OCI-LY7 (cell line): ENCODE measurements at regions not wholly inside any gene's neighbourhood (a gene's known extent, or its start where the extent isn't known, plus 50 kb on each side); places are given as distances from the start of the nearest gene placed in this dataset.

ENCODE experiments used
- BruUV-seq: library from RNA; stranded (reverse); fragments of 400-500 nt; replicated peaks from 2 replicates; lab custom pipeline; 2021; lab: Mats Ljungman, UMichigan
- CTCF ChIA-PET: fragments of 300-600 bp; sonication (Branson Sonifier 250); formaldehyde crosslinking; loops from one replicate; lab custom pipeline; 2022; ENCODE audit warnings: antibody characterized with exemption; ENCODE audit not compliant: unreplicated experiment; lab: Charles Lee
- POLR2A ChIA-PET: fragments of 300-600 bp; sonication (Branson Sonifier 250); formaldehyde crosslinking; loops from one replicate; lab custom pipeline; 2022; ENCODE audit warnings: antibody characterized with exemption; lab: Charles Lee
- DNase-seq: peaks from one replicate; pipeline ENCODE4 v3.0.0-alpha.2; 2015; ENCODE audit warnings: low spot score
- H2AFZ ChIP-seq: fragments of 200-600 bp; sonication (generic), shearing (Covaris generic); 2 replicates; pipeline ENCODE4 v1.6.1; 2014; ENCODE audit warnings: mild to moderate bottlenecking, antibody characterized with exemption, low read length, moderate library complexity
- H3K27ac ChIP-seq: fragments of 200-600 bp; sonication (generic); 2 replicates; pipeline ENCODE4 v1.5.1; 2014; ENCODE audit warnings: mixed run types, low read depth, mild to moderate bottlenecking, moderate library complexity, low read length, inconsistent platforms; ENCODE audit not compliant: poor library complexity, severe bottlenecking
- H3K36me3 ChIP-seq: fragments of 200-600 bp; sonication (generic); 2 replicates; pipeline ENCODE4 v1.6.1; 2014; ENCODE audit warnings: mild to moderate bottlenecking, antibody characterized with exemption, low read length, moderate library complexity, mixed read lengths; ENCODE audit not compliant: insufficient read depth
- H3K4me1 ChIP-seq: fragments of 200-600 bp; sonication (generic); 2 replicates; pipeline ENCODE4 v1.5.1; 2014; ENCODE audit warnings: mild to moderate bottlenecking, low read length; ENCODE audit not compliant: insufficient read depth, poor library complexity, severe bottlenecking
- H3K4me2 ChIP-seq: fragments of 200-600 bp; sonication (generic); 2 replicates; pipeline ENCODE4 v1.6.1; 2014; ENCODE audit warnings: mild to moderate bottlenecking, low read length
- H3K4me3 ChIP-seq: fragments of 200-600 bp; sonication (generic); 2 replicates; pipeline ENCODE4 v1.5.1; 2014; ENCODE audit warnings: mild to moderate bottlenecking, low read depth, low read length; ENCODE audit not compliant: poor library complexity, severe bottlenecking
- H3K79me2 ChIP-seq: fragments of 200-600 bp; sonication (generic); 2 replicates; pipeline ENCODE4 v1.6.1; 2016; ENCODE audit warnings: low read depth, mild to moderate bottlenecking, low read length, moderate library complexity, mixed read lengths; ENCODE audit not compliant: insufficient read depth
- H3K9me2 ChIP-seq: fragments of 200-600 bp; sonication (generic); 2 replicates; pipeline ENCODE4 v1.6.1; 2016; ENCODE audit warnings: mild to moderate bottlenecking, low read length, mixed read lengths; ENCODE audit not compliant: insufficient read depth
- H3K9me3 ChIP-seq: fragments of 200-600 bp; sonication (generic); 2 replicates; pipeline ENCODE4 v1.6.1; 2014; ENCODE audit warnings: mild to moderate bottlenecking, mixed run types, low read length, mixed read lengths
- H4K20me1 ChIP-seq: fragments of 200-600 bp; sonication (generic); 2 replicates; pipeline ENCODE4 v1.6.1; 2014; ENCODE audit warnings: mild to moderate bottlenecking, antibody characterized with exemption, low read length, moderate library complexity, mixed read lengths; ENCODE audit not compliant: insufficient read depth
- EZH2phosphoT487 ChIP-seq: fragments of 200-600 bp; sonication (generic); IDR thresholded peaks from 2 replicates; pipeline ENCODE4 v1.6.1; 2018; ENCODE audit warnings: low read depth, borderline replicate concordance, mild to moderate bottlenecking, mixed run types, antibody characterized with exemption, low read length, moderate library complexity, mixed read lengths
- intact Hi-C: fragments of 100-400 bp; cut with micrococcal nuclease; formaldehyde crosslinking; loops from one replicate; pipeline ENCODE4 v1.10.0; 2022; ENCODE audit not compliant: unreplicated experiment
- TF ChIP-seq, protein P1 (sequence below): fragments of 200-600 bp; sonication (generic); conservative IDR thresholded peaks from 2 replicates; pipeline ENCODE4 v1.5.1; 2014; ENCODE audit warnings: mild to moderate bottlenecking, antibody characterized with exemption, low read length, moderate library complexity, mixed read lengths

DNA sequence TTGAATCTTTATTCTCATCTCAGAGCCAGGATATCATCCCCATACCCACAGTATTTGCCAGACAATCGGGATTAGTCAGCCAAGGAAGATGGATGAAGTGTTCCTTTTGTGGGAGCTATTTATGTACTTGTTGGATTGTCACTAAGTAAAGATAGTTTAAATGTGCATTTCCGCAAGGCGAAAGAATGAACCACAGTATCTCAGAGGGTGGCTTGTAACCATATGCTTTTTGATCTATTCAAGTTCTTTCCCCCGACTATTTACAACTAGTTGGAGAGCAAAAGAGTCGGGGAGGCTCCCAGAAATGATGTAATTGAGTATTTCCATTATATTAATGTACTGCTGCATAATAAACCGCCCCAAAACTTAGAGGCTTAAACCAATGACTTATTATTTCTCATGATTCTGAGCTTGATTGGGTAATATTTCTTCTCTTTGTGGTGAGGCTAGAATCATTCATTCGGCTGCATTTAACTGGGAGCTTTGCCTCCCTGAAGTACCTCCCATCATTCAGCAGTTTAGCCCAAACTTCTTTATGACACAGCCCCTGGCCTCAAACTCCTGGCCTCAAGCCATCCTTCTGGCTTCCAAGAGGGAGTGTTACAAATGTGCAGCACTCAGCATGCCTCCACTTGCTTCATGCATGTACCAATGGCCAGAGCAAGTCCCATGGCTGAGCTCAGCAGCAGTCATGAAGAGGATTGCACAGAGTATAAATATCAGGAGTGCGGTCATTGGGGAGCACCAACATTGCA is 423.7 kb downstream of the METTL4 start:
- no peaks in the 10 kb centered on the region for H3K9me2 ChIP-seq
- H3K79me2 ChIP-seq: no peaks in the 10 kb centered on the region
- TF ChIP-seq EZH2phosphoT487: no peak
- TF ChIP-seq, protein P1, sequence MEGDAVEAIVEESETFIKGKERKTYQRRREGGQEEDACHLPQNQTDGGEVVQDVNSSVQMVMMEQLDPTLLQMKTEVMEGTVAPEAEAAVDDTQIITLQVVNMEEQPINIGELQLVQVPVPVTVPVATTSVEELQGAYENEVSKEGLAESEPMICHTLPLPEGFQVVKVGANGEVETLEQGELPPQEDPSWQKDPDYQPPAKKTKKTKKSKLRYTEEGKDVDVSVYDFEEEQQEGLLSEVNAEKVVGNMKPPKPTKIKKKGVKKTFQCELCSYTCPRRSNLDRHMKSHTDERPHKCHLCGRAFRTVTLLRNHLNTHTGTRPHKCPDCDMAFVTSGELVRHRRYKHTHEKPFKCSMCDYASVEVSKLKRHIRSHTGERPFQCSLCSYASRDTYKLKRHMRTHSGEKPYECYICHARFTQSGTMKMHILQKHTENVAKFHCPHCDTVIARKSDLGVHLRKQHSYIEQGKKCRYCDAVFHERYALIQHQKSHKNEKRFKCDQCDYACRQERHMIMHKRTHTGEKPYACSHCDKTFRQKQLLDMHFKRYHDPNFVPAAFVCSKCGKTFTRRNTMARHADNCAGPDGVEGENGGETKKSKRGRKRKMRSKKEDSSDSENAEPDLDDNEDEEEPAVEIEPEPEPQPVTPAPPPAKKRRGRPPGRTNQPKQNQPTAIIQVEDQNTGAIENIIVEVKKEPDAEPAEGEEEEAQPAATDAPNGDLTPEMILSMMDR: no peak
- no peak overlapping the region for H3K4me3 ChIP-seq
- POLR2A ChIA-PET: no interaction called here
- CTCF ChIA-PET: no interaction called here
- no peak overlapping the region for H2AFZ ChIP-seq
- no peak overlapping the region for H3K4me2 ChIP-seq
- H4K20me1 ChIP-seq: no peaks in the 10 kb centered on the region
- no peaks in the 10 kb centered on the region for H3K4me1 ChIP-seq
- H3K9me3 ChIP-seq: no peaks in the 10 kb centered on the region
- no peaks in the 10 kb centered on the region for H3K36me3 ChIP-seq
- no TSS peak for BruUV-seq
- DNase-seq: no peak
- intact Hi-C loops: no loop called here
- no peak overlapping the region for H3K27ac ChIP-seq

DNA sequence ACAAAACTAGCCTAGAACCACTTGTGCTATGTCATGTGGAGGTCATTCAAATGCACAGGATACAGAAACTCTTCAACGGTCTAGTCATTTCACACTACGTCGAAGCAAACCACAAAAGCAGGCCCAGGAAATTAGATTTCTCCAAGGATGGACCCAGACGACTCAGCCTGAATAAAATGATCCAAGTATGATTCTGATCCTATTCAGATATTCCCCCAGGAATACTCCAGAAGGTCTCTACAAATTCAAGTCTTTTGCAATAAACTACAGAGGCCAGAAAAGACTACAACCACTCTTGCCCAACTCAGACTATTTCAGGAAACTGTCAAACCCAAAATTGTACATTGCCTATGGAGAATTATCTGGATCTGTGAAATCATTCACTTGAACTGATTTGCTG is 422.5 kb downstream of the METTL4 start:
- Histone ChIP-seq H4K20me1 (no peaks in the 10 kb centered on the region), H3K4me2 (no peak overlapping the region), H3K4me1 (no peaks in the 10 kb centered on the region), H3K9me3 (no peaks in the 10 kb centered on the region), H3K27ac (no peak overlapping the region), H2AFZ (no peak overlapping the region), H3K79me2 (no peaks in the 10 kb centered on the region), H3K4me3 (no peak overlapping the region), H3K9me2 (no peaks in the 10 kb centered on the region), H3K36me3 (no peaks in the 10 kb centered on the region)
- no peak for TF ChIP-seq EZH2phosphoT487
- TF ChIP-seq, protein P1: no peak
- CTCF ChIA-PET: interaction anchor here (0.5 kb wide), 1 partner anchor 51 kb away, joined by 4 read pairs; no protein-coding TSS in a partner anchor
- intact Hi-C loops: no loop called here
- no TSS peak for BruUV-seq
- POLR2A ChIA-PET: interaction anchor here (0.9 kb wide), 1 partner anchor 17 kb away, joined by 3 read pairs; no protein-coding TSS in a partner anchor
- no peak for DNase-seq

DNA sequence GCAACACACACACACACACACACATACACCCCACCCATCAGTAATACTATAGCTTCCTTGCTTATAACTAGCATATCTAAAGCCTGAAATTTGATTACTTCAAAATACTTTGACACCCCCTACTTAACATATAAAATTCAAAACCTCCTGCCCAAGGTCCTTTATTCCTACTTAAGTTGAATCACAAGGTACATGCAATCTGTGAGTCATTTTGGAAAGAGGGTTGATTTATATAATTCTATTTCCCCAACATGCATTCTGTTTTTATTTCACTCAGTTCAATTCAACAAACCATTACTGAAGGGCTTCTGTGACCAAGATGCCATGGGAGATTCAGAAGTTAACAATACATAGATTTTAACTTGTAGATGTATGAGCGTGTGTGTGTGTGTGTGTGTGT is 420.7 kb downstream of the METTL4 start:
- no peak for DNase-seq
- intact Hi-C loops: no loop called here
- TF ChIP-seq EZH2phosphoT487: no peak
- TF ChIP-seq, protein P1: no peak
- POLR2A ChIA-PET: interaction anchor here (1.1 to 1.4 kb wide), 2 partner anchors 10 to 21 kb away, joined by 3 read pairs; no protein-coding TSS in a partner anchor
- no peaks in the 10 kb centered on the region for H3K4me1 ChIP-seq
- H3K79me2 ChIP-seq: no peaks in the 10 kb centered on the region
- H3K27ac ChIP-seq: no peak overlapping the region
- H3K9me3 ChIP-seq: no peaks in the 10 kb centered on the region
- no peak overlapping the region for H3K4me2 ChIP-seq
- no peaks in the 10 kb centered on the region for H3K36me3 ChIP-seq
- H2AFZ ChIP-seq: no peak overlapping the region
- no peaks in the 10 kb centered on the region for H3K9me2 ChIP-seq
- no TSS peak for BruUV-seq
- no peaks in the 10 kb centered on the region for H4K20me1 ChIP-seq
- no peak overlapping the region for H3K4me3 ChIP-seq
- CTCF ChIA-PET: no interaction called here
